ENCODE measurements at regions not wholly inside any gene's neighbourhood (a gene's known extent, or its start where the extent isn't known, plus 50 kb on each side); places are given as distances from the start of the nearest gene placed in this dataset.
A peak's percentile ranks its signal among the peaks of the same experiment; 100 is the strongest.
"Not testable (repeated sequence)": the region's sequence is repeated elsewhere in the genome, so short reads cannot be mapped to it uniquely, and the experiment has no call there.

GRCh38 chr10:11691319-11691755 lies 50.8 kb upstream of the ECHDC3 start:
- DNase-seq (ENCODE audit: low read depth in 2 of 3, low spot score in 2 of 3), result no peak

GRCh38 chr10:11689945-11690736 lies 52.0 kb upstream of the ECHDC3 start:
- no peak for DNase-seq (ENCODE audit: low read depth in 2 of 3, low spot score in 2 of 3)

- DNase-seq (ENCODE audit: low read depth in 2 of 3, low spot score in 2 of 3), result not testable (repeated sequence)
Observed at GRCh38 chr10:11688448-11688795, 53.8 kb upstream of the ECHDC3 start.

- DNase-seq (ENCODE audit: low read depth in 2 of 3, low spot score in 2 of 3), result no peak
Observed at GRCh38 chr10:11687779-11688447, 54.3 kb upstream of the ECHDC3 start.

GRCh38 chr10:11687357-11687771 lies 54.8 kb upstream of the ECHDC3 start:
- DNase-seq (ENCODE audit: low read depth in 2 of 3, low spot score in 2 of 3), result no peak

- peak; percentile 26 to 99 (median 94) for DNase-seq (ENCODE audit: low read depth in 2 of 3, low spot score in 2 of 3)
Observed at GRCh38 chr10:11685787-11686218, 56.4 kb upstream of the ECHDC3 start.

- peak; percentile 50 to 93 (median 89) for DNase-seq (ENCODE audit: low read depth in 2 of 3, low spot score in 2 of 3)
Observed at GRCh38 chr10:11684717-11685645, 57.2 kb upstream of the ECHDC3 start.

GRCh38 chr10:11684341-11684716 lies 57.9 kb upstream of the ECHDC3 start:
- peak in 1 of 3 donors; percentile 9 for DNase-seq (ENCODE audit: low read depth in 2 of 3, low spot score in 2 of 3)

GRCh38 chr10:11683529-11684320 lies 58.5 kb upstream of the ECHDC3 start:
- no peak for DNase-seq (ENCODE audit: low read depth in 2 of 3, low spot score in 2 of 3)

- no peak for DNase-seq (ENCODE audit: low read depth in 2 of 3, low spot score in 2 of 3)
Observed at GRCh38 chr10:11682851-11683250, 59.3 kb upstream of the ECHDC3 start.

- no peak for DNase-seq (ENCODE audit: low read depth in 2 of 3, low spot score in 2 of 3)
Observed at GRCh38 chr10:11682267-11682683, 59.9 kb upstream of the ECHDC3 start.

GRCh38 chr10:11680496-11680895 lies 61.7 kb upstream of the ECHDC3 start:
- DNase-seq (ENCODE audit: low read depth in 2 of 3, low spot score in 2 of 3), result no peak

GRCh38 chr10:11679946-11680345 lies 62.2 kb upstream of the ECHDC3 start:
- DNase-seq (ENCODE audit: low read depth in 2 of 3, low spot score in 2 of 3), result peak in 1 of 3 donors; percentile 68

GRCh38 chr10:11678074-11678793 lies 63.9 kb upstream of the ECHDC3 start:
- DNase-seq (ENCODE audit: low read depth in 2 of 3, low spot score in 2 of 3), result no peak

GRCh38 chr10:11677480-11677879 lies 64.7 kb upstream of the ECHDC3 start:
- no peak for DNase-seq (ENCODE audit: low read depth in 2 of 3, low spot score in 2 of 3)

GRCh38 chr10:11673346-11674280 lies 62.2 kb upstream of the USP6NL start:
- DNase-seq (ENCODE audit: low read depth in 2 of 3, low spot score in 2 of 3), result peak in 2 of 3 donors; percentile 59 to 74

GRCh38 chr10:11672836-11673235 lies 61.4 kb upstream of the USP6NL start:
- no peak for DNase-seq (ENCODE audit: low read depth in 2 of 3, low spot score in 2 of 3)

GRCh38 chr10:11670381-11670780 lies 58.9 kb upstream of the USP6NL start:
- no peak for DNase-seq (ENCODE audit: low read depth in 2 of 3, low spot score in 2 of 3)
